ENCODE measurements at regions not wholly inside any gene's neighbourhood (a gene's known extent, or its start where the extent isn't known, plus 50 kb on each side); places are given as distances from the start of the nearest gene placed in this dataset.

GRCh38 chr2:185227391-185227790 lies 511.2 kb upstream of the FSIP2 start:
- CTCF ChIA-PET: no interaction called here
- no peaks in the 10 kb centered on the region for H4K20me1 ChIP-seq (replicated peaks; ENCODE audit: control insufficient read depth, extremely low read depth, insufficient read depth, low read length)
- DNase-seq (ENCODE audit: low read depth, low spot score) (no peak), FAIRE-seq (no peak)
- POLR2A ChIA-PET: no interaction called here
- H3K4me1 ChIP-seq (ENCODE audit: control insufficient read depth, extremely low read depth, insufficient read depth, low read length): no peaks in the 10 kb centered on the region
- TF ChIP-seq POLR2AphosphoS5 (IDR thresholded peaks at IDR 0.05; ENCODE audit: insufficient read depth, low read depth, low read length) (no peak), MYC (IDR thresholded peaks at IDR 0.05; ENCODE audit: low read depth, low read length) (no peak), JUN (IDR thresholded peaks at IDR 0.05; ENCODE audit: borderline replicate concordance, insufficient read depth, insufficient read length, low read depth) (no peak), CTCF (IDR thresholded peaks at IDR 0.05; ENCODE audit: extremely low read depth in 1 of 2, insufficient read depth in 1 of 2, low read depth in 1 of 2, low read length in 2 of 2) (no peak), MAX (IDR thresholded peaks at IDR 0.05; ENCODE audit: insufficient read depth, insufficient read length) (no peak), FOS (IDR thresholded peaks at IDR 0.05; ENCODE audit: borderline replicate concordance, insufficient read depth, low read length) (no peak), GATA2 (IDR thresholded peaks at IDR 0.05; ENCODE audit: insufficient read depth, insufficient read length, low read depth, low read length) (no peak), POLR2A (IDR thresholded peaks at IDR 0.05; ENCODE audit: low read depth, low read length) (no peak), EZH2 (IDR thresholded peaks at IDR 0.05; ENCODE audit: borderline replicate concordance, low read depth, low read length, severe bottlenecking) (no peak)
- BruUV-seq (replicated peaks): no TSS peak
- no peaks in the 10 kb centered on the region for H3K27me3 ChIP-seq (ENCODE audit: control insufficient read depth in 2 of 2, insufficient read depth in 2 of 2, low read length in 2 of 2)
- no peak overlapping the region for H3K4me2 ChIP-seq (ENCODE audit: insufficient read depth, low read length)
- intact Hi-C loops (cut with micrococcal nuclease): no loop called here
- no peaks in the 10 kb centered on the region for H3K36me3 ChIP-seq (ENCODE audit: control insufficient read depth in 2 of 2, extremely low read depth in 1 of 2, insufficient read depth in 2 of 2, low read length in 2 of 2)
- H3K9me3 ChIP-seq (replicated peaks; ENCODE audit: control insufficient read depth, insufficient read depth, low read length): no peaks in the 10 kb centered on the region
- no peak overlapping the region for H3K27ac ChIP-seq (ENCODE audit: insufficient read depth, low read depth, low read length)
- H3K9me1 ChIP-seq (replicated peaks; ENCODE audit: control insufficient read depth, extremely low read depth, insufficient read depth, low read length): no peaks in the 10 kb centered on the region
- no peak overlapping the region for H3K4me3 ChIP-seq (replicated peaks in 1 of 3; ENCODE audit: insufficient read depth in 1 of 3, low read depth in 1 of 3, low read length in 3 of 3)
- dilution Hi-C loops (cut with MboI; ENCODE audit: extremely low pct_ligation_motif_present, low sequenced_read_pairs): no loop called here
- no peak overlapping the region for H2AFZ ChIP-seq (ENCODE audit: low read depth, low read length)
- no peak overlapping the region for H3K9ac ChIP-seq (replicated peaks; ENCODE audit: extremely low read depth, insufficient read depth, low read length)
- H3K79me2 ChIP-seq (ENCODE audit: control insufficient read depth, insufficient read depth, low read length): no peaks in the 10 kb centered on the region

Measured in endothelial cell of umbilical vein (primary cell).